NCI-H1092 treated with DMSO at 0.1 percent for 48 hours (cell line): ENCODE measurements at regions not wholly inside any gene's neighbourhood (a gene's known extent, or its start where the extent isn't known, plus 50 kb on each side); places are given as distances from the start of the nearest gene placed in this dataset.

Experiments
- DNase-seq: peaks from one replicate; lab custom pipeline; 2025; lab: John Stamatoyannopoulos, UW

- DNase-seq: no peak
Measured at GRCh38 chr22:49076300-49077035, 751.2 kb downstream of the BRD1 start.

GRCh38 chr22:49075150-49075549, 752.5 kb downstream of the BRD1 start:
- DNase-seq: no peak

- no peak for DNase-seq
Measured at GRCh38 chr22:49073873-49074417, 753.7 kb downstream of the BRD1 start.

- no peak for DNase-seq
Measured at GRCh38 chr22:49072996-49073645, 754.6 kb downstream of the BRD1 start.

GRCh38 chr22:49070501-49070900, 757.2 kb downstream of the BRD1 start:
- no peak for DNase-seq

- no peak for DNase-seq
Measured at GRCh38 chr22:49068861-49069500, 758.7 kb downstream of the BRD1 start.

- DNase-seq: no peak
Measured at GRCh38 chr22:49067504-49067903, 760.2 kb downstream of the BRD1 start.

- no peak for DNase-seq
Measured at GRCh38 chr22:49066619-49067018, 761.1 kb downstream of the BRD1 start.

- no peak for DNase-seq
Measured at GRCh38 chr22:49064836-49065235, 762.8 kb downstream of the BRD1 start.

GRCh38 chr22:49063545-49063890, 764.2 kb downstream of the BRD1 start:
- DNase-seq: no peak

- DNase-seq: no peak
Measured at GRCh38 chr22:49062802-49063544, 764.7 kb downstream of the BRD1 start.

- no peak for DNase-seq
Measured at GRCh38 chr22:49062155-49062801, 765.4 kb downstream of the BRD1 start.

- DNase-seq: no peak
Measured at GRCh38 chr22:49057910-49058309, 769.8 kb downstream of the BRD1 start.

- no peak for DNase-seq
Measured at GRCh38 chr22:49056301-49056700, 771.4 kb downstream of the BRD1 start.

- DNase-seq: no peak
Measured at GRCh38 chr22:49055406-49055805, 772.3 kb downstream of the BRD1 start.

GRCh38 chr22:49053578-49053977, 774.1 kb downstream of the BRD1 start:
- DNase-seq: no peak

GRCh38 chr22:49052560-49052959, 775.1 kb downstream of the BRD1 start:
- no peak for DNase-seq

- DNase-seq: no peak
Measured at GRCh38 chr22:49052023-49052538, 775.6 kb downstream of the BRD1 start.

GRCh38 chr22:49051491-49052022, 776.1 kb downstream of the BRD1 start:
- no peak for DNase-seq

- DNase-seq: no peak
Measured at GRCh38 chr22:49049691-49050090, 778.0 kb downstream of the BRD1 start.

GRCh38 chr22:49048591-49048990, 779.1 kb downstream of the BRD1 start:
- DNase-seq: no peak
